IMR-90 (cell line): ENCODE measurements at regions not wholly inside any gene's neighbourhood (a gene's known extent, or its start where the extent isn't known, plus 50 kb on each side); places are given as distances from the start of the nearest gene placed in this dataset.

Experiments used
- BHLHE40 ChIP-seq: fragments of 150-350 bp; IDR thresholded peaks from 2 replicates; pipeline ENCODE4 v1.6.1; 2016; ENCODE audit warnings: mild to moderate bottlenecking, low read depth, low read length
- CEBPB ChIP-seq: IDR thresholded peaks from 2 replicates; pipeline ENCODE4 v1.6.1; 2012; ENCODE audit warnings: low read depth, low read length, improper control_type of control experiment
- MAFK ChIP-seq: IDR thresholded peaks from 2 replicates; pipeline ENCODE4 v1.6.1; 2012; ENCODE audit warnings: low read depth, low read length, improper control_type of control experiment
- MAZ ChIP-seq: IDR thresholded peaks from 2 replicates; pipeline ENCODE4 v1.6.1; 2012; ENCODE audit warnings: low read depth, mild to moderate bottlenecking, low read length, improper control_type of control experiment, moderate library complexity, borderline replicate concordance
- NFE2L2 ChIP-seq: fragments of 150-350 bp; IDR thresholded peaks from 2 replicates; pipeline ENCODE4 v1.6.1; 2016; ENCODE audit warnings: low read depth, mild to moderate bottlenecking, low read length
- POLR2A ChIP-seq: IDR thresholded peaks from 2 replicates; pipeline ENCODE4 v1.6.1; 2012; ENCODE audit warnings: mild to moderate bottlenecking, low read depth, low read length
- RCOR1 ChIP-seq: IDR thresholded peaks from 2 replicates; pipeline ENCODE4 v1.6.1; 2012; ENCODE audit warnings: mild to moderate bottlenecking, low read length, improper control_type of control experiment; ENCODE audit not compliant: insufficient replicate concordance
- RFX5 ChIP-seq: IDR thresholded peaks from 2 replicates; pipeline ENCODE4 v1.8.0; 2012; ENCODE audit warnings: low read depth, mild to moderate bottlenecking, low read length, moderate library complexity
- SMC3 ChIP-seq: fragments of 150-350 bp; IDR thresholded peaks from 2 replicates; pipeline ENCODE4 v1.6.1; 2016; ENCODE audit warnings: low read depth, mild to moderate bottlenecking, antibody characterized with exemption, low read length, moderate library complexity
- TF ChIP-seq, protein P1 (sequence below): fragments of 150-350 bp; IDR thresholded peaks from 2 replicates; pipeline ENCODE4 v1.6.1; 2017; ENCODE audit warnings: mild to moderate bottlenecking, antibody characterized with exemption, low read length, low read depth
- TF ChIP-seq, protein P2 (sequence below): conservative IDR thresholded peaks from 2 replicates; pipeline ENCODE4 v1.5.1; 2012; ENCODE audit warnings: mild to moderate bottlenecking, low read depth, low read length, improper control_type of control experiment
- TF ChIP-seq, protein P3 (sequence below): fragments of 150-350 bp; IDR thresholded peaks from 2 replicates; pipeline ENCODE4 v1.6.1; 2016; ENCODE audit warnings: low read depth, mild to moderate bottlenecking, low read length, moderate library complexity, borderline replicate concordance

DNA sequence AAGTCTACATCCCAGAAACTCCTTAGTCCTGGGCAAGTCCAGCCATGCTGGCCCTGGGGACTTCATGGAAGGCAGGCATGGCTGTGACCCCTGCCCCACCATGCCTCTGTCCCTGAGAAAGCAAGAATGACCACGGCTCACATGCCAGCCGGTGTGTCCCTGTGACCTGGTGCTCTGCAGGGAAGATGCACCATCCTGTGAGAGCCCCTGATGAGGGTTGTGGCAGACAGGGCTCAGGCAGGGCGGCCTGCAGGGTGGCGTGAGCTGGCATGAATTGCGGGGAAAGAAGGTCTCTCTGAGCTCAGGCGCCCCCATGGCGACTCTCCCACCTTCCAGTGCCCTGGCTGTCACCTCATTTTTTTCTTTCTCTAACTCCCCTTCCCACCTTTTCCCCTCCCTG, 260.3 kb downstream of the RBFOX3 start:
- TF ChIP-seq POLR2A = no peak
- TF ChIP-seq, protein P1, sequence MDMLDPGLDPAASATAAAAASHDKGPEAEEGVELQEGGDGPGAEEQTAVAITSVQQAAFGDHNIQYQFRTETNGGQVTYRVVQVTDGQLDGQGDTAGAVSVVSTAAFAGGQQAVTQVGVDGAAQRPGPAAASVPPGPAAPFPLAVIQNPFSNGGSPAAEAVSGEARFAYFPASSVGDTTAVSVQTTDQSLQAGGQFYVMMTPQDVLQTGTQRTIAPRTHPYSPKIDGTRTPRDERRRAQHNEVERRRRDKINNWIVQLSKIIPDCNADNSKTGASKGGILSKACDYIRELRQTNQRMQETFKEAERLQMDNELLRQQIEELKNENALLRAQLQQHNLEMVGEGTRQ = no peak
- TF ChIP-seq NFE2L2 = no peak
- TF ChIP-seq, protein P2, sequence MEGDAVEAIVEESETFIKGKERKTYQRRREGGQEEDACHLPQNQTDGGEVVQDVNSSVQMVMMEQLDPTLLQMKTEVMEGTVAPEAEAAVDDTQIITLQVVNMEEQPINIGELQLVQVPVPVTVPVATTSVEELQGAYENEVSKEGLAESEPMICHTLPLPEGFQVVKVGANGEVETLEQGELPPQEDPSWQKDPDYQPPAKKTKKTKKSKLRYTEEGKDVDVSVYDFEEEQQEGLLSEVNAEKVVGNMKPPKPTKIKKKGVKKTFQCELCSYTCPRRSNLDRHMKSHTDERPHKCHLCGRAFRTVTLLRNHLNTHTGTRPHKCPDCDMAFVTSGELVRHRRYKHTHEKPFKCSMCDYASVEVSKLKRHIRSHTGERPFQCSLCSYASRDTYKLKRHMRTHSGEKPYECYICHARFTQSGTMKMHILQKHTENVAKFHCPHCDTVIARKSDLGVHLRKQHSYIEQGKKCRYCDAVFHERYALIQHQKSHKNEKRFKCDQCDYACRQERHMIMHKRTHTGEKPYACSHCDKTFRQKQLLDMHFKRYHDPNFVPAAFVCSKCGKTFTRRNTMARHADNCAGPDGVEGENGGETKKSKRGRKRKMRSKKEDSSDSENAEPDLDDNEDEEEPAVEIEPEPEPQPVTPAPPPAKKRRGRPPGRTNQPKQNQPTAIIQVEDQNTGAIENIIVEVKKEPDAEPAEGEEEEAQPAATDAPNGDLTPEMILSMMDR = no peak
- TF ChIP-seq CEBPB = no peak
- TF ChIP-seq MAFK = no peak
- TF ChIP-seq SMC3 = no peak
- TF ChIP-seq, protein P3, sequence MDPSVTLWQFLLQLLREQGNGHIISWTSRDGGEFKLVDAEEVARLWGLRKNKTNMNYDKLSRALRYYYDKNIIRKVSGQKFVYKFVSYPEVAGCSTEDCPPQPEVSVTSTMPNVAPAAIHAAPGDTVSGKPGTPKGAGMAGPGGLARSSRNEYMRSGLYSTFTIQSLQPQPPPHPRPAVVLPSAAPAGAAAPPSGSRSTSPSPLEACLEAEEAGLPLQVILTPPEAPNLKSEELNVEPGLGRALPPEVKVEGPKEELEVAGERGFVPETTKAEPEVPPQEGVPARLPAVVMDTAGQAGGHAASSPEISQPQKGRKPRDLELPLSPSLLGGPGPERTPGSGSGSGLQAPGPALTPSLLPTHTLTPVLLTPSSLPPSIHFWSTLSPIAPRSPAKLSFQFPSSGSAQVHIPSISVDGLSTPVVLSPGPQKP = no peak
- no peak for TF ChIP-seq MAZ
- TF ChIP-seq RFX5 = no peak
- TF ChIP-seq BHLHE40 = no peak
- TF ChIP-seq RCOR1 = no peak
